ENCODE measurements at regions not wholly inside any gene's neighbourhood (a gene's known extent, or its start where the extent isn't known, plus 50 kb on each side); places are given as distances from the start of the nearest gene placed in this dataset.

DNA sequence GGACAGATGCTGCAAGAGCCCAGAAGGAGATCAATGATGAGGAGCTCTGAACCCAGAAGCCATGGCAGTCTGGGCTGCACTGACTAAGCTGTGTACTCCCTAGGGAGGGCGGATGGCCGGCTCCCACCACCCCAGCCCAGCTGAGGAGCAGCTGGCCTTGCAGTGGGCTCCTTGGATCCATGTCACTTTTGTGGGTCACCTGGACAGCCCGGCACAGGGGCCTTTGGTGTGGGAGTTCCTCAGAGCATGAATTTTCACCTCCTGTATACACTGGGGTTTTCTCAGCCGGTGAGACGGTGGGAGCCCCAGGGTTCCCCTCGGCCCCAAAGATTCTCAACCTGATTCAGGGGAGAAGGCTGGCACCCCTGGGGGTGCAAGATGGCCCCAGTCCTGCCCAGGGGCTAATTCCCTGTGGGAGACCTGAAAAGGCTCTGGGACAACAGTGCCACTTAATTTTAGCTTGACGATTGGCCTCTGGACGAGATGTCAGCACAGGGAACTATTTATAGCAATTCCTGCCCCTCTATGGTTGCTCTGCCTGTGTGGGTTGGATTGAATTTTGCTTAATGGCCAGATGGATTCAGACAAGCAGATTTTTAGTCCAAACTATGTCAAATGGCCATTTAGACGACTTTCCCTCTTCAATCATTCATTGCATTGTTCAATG is 121.6 kb upstream of the PMEPA1 start:
- H3K9ac ChIP-seq (ENCODE audit: low read length) = no peak overlapping the region
- WGBS (ENCODE audit: extremely low coverage, insufficient coverage, insufficient read length) = no CpG with 5 or more reads among the region's 9 CpGs

DNA sequence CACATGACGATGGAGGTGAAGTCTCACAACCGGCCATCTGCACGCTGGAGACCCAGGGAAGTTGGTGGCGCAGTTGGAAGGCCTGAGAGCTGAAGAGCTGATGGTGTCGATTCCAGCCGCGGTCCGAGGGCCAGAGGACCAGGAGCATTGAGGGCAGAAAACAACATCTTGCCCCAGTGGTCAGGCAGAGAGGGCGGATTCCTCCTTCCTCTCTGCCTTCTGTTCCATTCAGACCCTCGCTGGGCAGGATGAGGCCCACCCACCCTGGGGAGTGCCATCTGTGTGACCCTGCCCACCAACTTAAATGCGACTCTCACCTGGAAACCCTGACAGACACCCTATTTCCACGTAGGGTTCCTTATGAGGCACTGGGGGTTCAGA is 120.7 kb upstream of the PMEPA1 start:
- H2AFZ ChIP-seq (ENCODE audit: insufficient read depth, low read length, poor library complexity) = no peak overlapping the region

More for the DNA sequence above, 121.6 kb upstream of the PMEPA1 start:
- no peaks in the 10 kb centered on the region for H3K36me3 ChIP-seq (ENCODE audit: control insufficient read depth in 1 of 2, insufficient read depth in 2 of 2, low read length in 2 of 2)
- H2AK5ac ChIP-seq (ENCODE audit: low read length) = no peak overlapping the region
- H4K12ac ChIP-seq (ENCODE audit: low read depth, low read length) = no peak overlapping the region
- H3K9me3 ChIP-seq (ENCODE audit: insufficient read depth, low read depth, low read length) = no peaks in the 10 kb centered on the region
- H3K4ac ChIP-seq (ENCODE audit: low read depth, low read length) = no peak overlapping the region
- H3K27ac ChIP-seq (ENCODE audit: low read depth, low read length) = no peak overlapping the region
- no peak overlapping the region for H3K4me3 ChIP-seq (ENCODE audit: low read depth, low read length)
- no peak overlapping the region for H2BK120ac ChIP-seq (ENCODE audit: insufficient read depth, low read length, poor library complexity)
- H3K79me2 ChIP-seq (ENCODE audit: control insufficient read depth, insufficient read depth, low read length, poor library complexity) = no peaks in the 10 kb centered on the region
- no peak for DNase-seq
- H3K4me2 ChIP-seq (ENCODE audit: low read length) = no peak overlapping the region
- H4K8ac ChIP-seq (ENCODE audit: low read depth, low read length) = no peak overlapping the region
- no peak overlapping the region for H3K18ac ChIP-seq (ENCODE audit: low read length)
- H3K4me1 ChIP-seq (ENCODE audit: control insufficient read depth in 1 of 2, insufficient read depth in 2 of 2, low read length in 2 of 2) = peaks cover 0 to under 1% of the 10 kb centered on the region in 2 experiments
- H4K91ac ChIP-seq (ENCODE audit: low read depth, low read length) = no peak overlapping the region
- H3K23ac ChIP-seq (ENCODE audit: low read length) = no peak overlapping the region
- H2BK5ac ChIP-seq (ENCODE audit: low read depth, low read length, poor library complexity) = no peak overlapping the region
- H3K79me1 ChIP-seq (ENCODE audit: low read length) = no peaks in the 10 kb centered on the region
- no peak overlapping the region for H3K14ac ChIP-seq (ENCODE audit: low read length)
- no peak overlapping the region for H2AFZ ChIP-seq (ENCODE audit: insufficient read depth, low read length, poor library complexity)
- H3K27me3 ChIP-seq (ENCODE audit: insufficient read depth, low read length) = no peaks in the 10 kb centered on the region
- H2BK12ac ChIP-seq (ENCODE audit: low read length) = no peak overlapping the region

DNA sequence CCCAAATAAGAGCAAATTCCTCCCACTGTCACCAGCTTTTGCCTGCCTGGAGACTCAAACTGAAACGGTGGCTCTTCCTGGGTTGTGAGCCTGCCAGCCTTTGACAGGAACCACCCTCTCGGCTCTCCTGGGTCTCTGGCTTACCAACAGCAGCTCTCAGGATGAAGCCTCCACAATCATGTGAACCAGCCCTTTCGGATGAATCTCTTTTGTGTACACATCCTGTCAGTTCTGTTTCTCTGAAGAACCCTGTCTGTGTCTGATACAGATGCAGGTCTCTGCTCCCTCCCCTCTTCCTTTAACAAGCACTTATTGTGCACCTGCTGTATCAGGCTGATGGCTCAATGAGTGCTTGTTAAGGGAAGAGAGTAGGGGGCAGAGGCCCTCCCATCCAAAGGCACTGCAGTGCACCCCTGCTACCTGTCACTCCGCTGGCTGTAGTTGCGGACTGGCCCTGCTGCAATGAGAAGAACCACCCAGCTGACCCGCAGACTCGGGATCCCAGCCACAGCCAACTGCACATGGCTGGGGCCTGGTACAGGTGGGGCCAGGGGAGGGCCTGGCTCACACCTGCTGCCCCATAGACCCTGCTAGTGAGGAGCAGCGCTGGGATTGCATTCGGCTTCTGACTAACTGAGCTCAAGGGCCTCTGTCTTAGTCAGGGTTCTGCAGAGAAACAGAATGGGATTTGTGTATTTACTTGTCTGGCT is 120.1 kb upstream of the PMEPA1 start:
- no peak overlapping the region for H2AFZ ChIP-seq (ENCODE audit: insufficient read depth, low read length, poor library complexity)
- H4K12ac ChIP-seq (ENCODE audit: low read depth, low read length) = no peak overlapping the region
- no peak overlapping the region for H3K9ac ChIP-seq (ENCODE audit: low read length)
- no peak overlapping the region for H3K4me3 ChIP-seq (ENCODE audit: low read depth, low read length)
- H2BK5ac ChIP-seq (ENCODE audit: low read depth, low read length, poor library complexity) = no peak overlapping the region
- H3K4me1 ChIP-seq (ENCODE audit: control insufficient read depth in 1 of 2, insufficient read depth in 2 of 2, low read length in 2 of 2) = peaks cover 3 to 4% of the 10 kb centered on the region in 2 experiments
- H4K8ac ChIP-seq (ENCODE audit: low read depth, low read length) = no peak overlapping the region
- no peak overlapping the region for H3K27ac ChIP-seq (ENCODE audit: low read depth, low read length)
- no CpG with 5 or more reads among the region's 9 CpGs for WGBS (ENCODE audit: extremely low coverage, insufficient coverage, insufficient read length)
- no peak overlapping the region for H2AK5ac ChIP-seq (ENCODE audit: low read length)
- no peak overlapping the region for H3K4me2 ChIP-seq (ENCODE audit: low read length)
- no peak overlapping the region for H3K18ac ChIP-seq (ENCODE audit: low read length)
- H3K23ac ChIP-seq (ENCODE audit: low read length) = no peak overlapping the region
- H3K36me3 ChIP-seq (ENCODE audit: control insufficient read depth in 1 of 2, insufficient read depth in 2 of 2, low read length in 2 of 2) = no peaks in the 10 kb centered on the region
- H3K14ac ChIP-seq (ENCODE audit: low read length) = no peak overlapping the region
- no peaks in the 10 kb centered on the region for H3K9me3 ChIP-seq (ENCODE audit: insufficient read depth, low read depth, low read length)
- no peak overlapping the region for H4K91ac ChIP-seq (ENCODE audit: low read depth, low read length)
- DNase-seq = no peak
- H3K4ac ChIP-seq (ENCODE audit: low read depth, low read length) = no peak overlapping the region
- H3K27me3 ChIP-seq (ENCODE audit: insufficient read depth, low read length) = no peaks in the 10 kb centered on the region
- no peaks in the 10 kb centered on the region for H3K79me2 ChIP-seq (ENCODE audit: control insufficient read depth, insufficient read depth, low read length, poor library complexity)
- H2BK120ac ChIP-seq (ENCODE audit: insufficient read depth, low read length, poor library complexity) = no peak overlapping the region
- H2BK12ac ChIP-seq (ENCODE audit: low read length) = no peak overlapping the region
- no peaks in the 10 kb centered on the region for H3K79me1 ChIP-seq (ENCODE audit: low read length)

More for the DNA sequence above, 120.7 kb upstream of the PMEPA1 start:
- no peak for DNase-seq
- Histone ChIP-seq H3K14ac (ENCODE audit: low read length) (no peak overlapping the region), H3K79me1 (ENCODE audit: low read length) (no peaks in the 10 kb centered on the region), H3K4me1 (ENCODE audit: control insufficient read depth in 1 of 2, insufficient read depth in 2 of 2, low read length in 2 of 2) (peaks cover 3 to 4% of the 10 kb centered on the region in 2 experiments), H3K9ac (ENCODE audit: low read length) (no peak overlapping the region), H3K18ac (ENCODE audit: low read length) (no peak overlapping the region), H3K23ac (ENCODE audit: low read length) (no peak overlapping the region), H4K91ac (ENCODE audit: low read depth, low read length) (no peak overlapping the region), H2AK5ac (ENCODE audit: low read length) (no peak overlapping the region), H3K4ac (ENCODE audit: low read depth, low read length) (no peak overlapping the region), H4K12ac (ENCODE audit: low read depth, low read length) (no peak overlapping the region), H3K27ac (ENCODE audit: low read depth, low read length) (no peak overlapping the region), H2BK5ac (ENCODE audit: low read depth, low read length, poor library complexity) (no peak overlapping the region), H3K9me3 (ENCODE audit: insufficient read depth, low read depth, low read length) (no peaks in the 10 kb centered on the region), H3K4me3 (ENCODE audit: low read depth, low read length) (no peak overlapping the region), H4K8ac (ENCODE audit: low read depth, low read length) (no peak overlapping the region), H3K27me3 (ENCODE audit: insufficient read depth, low read length) (no peaks in the 10 kb centered on the region), H2BK12ac (ENCODE audit: low read length) (no peak overlapping the region), H3K79me2 (ENCODE audit: control insufficient read depth, insufficient read depth, low read length, poor library complexity) (no peaks in the 10 kb centered on the region), H3K4me2 (ENCODE audit: low read length) (no peak overlapping the region), H2BK120ac (ENCODE audit: insufficient read depth, low read length, poor library complexity) (no peak overlapping the region), H3K36me3 (ENCODE audit: control insufficient read depth in 1 of 2, insufficient read depth in 2 of 2, low read length in 2 of 2) (no peaks in the 10 kb centered on the region)
- WGBS (ENCODE audit: extremely low coverage, insufficient coverage, insufficient read length) = no CpG with 5 or more reads among the region's 12 CpGs

DNA sequence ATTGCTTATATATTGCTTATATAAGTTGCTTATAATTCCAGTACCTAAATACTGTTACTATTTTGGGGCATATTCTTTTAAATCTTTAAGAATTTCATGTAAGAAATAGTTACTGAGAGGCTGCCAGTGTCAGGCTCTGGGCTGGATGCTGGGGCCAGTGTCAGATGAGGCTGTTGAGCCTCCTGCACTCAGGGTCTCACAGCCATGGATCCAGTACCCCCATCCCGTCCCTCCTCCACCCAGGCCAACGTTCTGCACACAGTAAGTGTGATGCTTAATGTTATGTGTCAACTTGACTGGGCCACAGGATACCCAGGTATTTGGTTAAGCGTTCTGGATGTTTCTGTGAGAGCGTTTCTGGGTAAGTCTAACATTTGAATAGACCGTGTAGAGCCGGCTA is 119.5 kb upstream of the PMEPA1 start:
- H4K8ac ChIP-seq (ENCODE audit: low read depth, low read length) = no peak overlapping the region
- no peak overlapping the region for H3K27ac ChIP-seq (ENCODE audit: low read depth, low read length)
- H3K4me3 ChIP-seq (ENCODE audit: low read depth, low read length) = no peak overlapping the region
- H3K18ac ChIP-seq (ENCODE audit: low read length) = no peak overlapping the region
- H2BK120ac ChIP-seq (ENCODE audit: insufficient read depth, low read length, poor library complexity) = no peak overlapping the region
- no peak overlapping the region for H4K91ac ChIP-seq (ENCODE audit: low read depth, low read length)
- H2AFZ ChIP-seq (ENCODE audit: insufficient read depth, low read length, poor library complexity) = no peak overlapping the region
- no peaks in the 10 kb centered on the region for H3K27me3 ChIP-seq (ENCODE audit: insufficient read depth, low read length)
- no CpG with 5 or more reads among the region's 6 CpGs for WGBS (ENCODE audit: extremely low coverage, insufficient coverage, insufficient read length)
- H3K14ac ChIP-seq (ENCODE audit: low read length) = no peak overlapping the region
- no peak overlapping the region for H3K4me2 ChIP-seq (ENCODE audit: low read length)
- H2BK12ac ChIP-seq (ENCODE audit: low read length) = no peak overlapping the region
- H3K79me2 ChIP-seq (ENCODE audit: control insufficient read depth, insufficient read depth, low read length, poor library complexity) = no peaks in the 10 kb centered on the region
- no peaks in the 10 kb centered on the region for H3K79me1 ChIP-seq (ENCODE audit: low read length)
- DNase-seq = no peak
- H3K9me3 ChIP-seq (ENCODE audit: insufficient read depth, low read depth, low read length) = no peaks in the 10 kb centered on the region
- H2AK5ac ChIP-seq (ENCODE audit: low read length) = no peak overlapping the region
- no peak overlapping the region for H3K23ac ChIP-seq (ENCODE audit: low read length)
- H3K4me1 ChIP-seq (ENCODE audit: control insufficient read depth in 1 of 2, insufficient read depth in 2 of 2, low read length in 2 of 2) = peaks cover 3 to 4% of the 10 kb centered on the region in 2 experiments
- H3K36me3 ChIP-seq (ENCODE audit: control insufficient read depth in 1 of 2, insufficient read depth in 2 of 2, low read length in 2 of 2) = no peaks in the 10 kb centered on the region
- no peak overlapping the region for H3K4ac ChIP-seq (ENCODE audit: low read depth, low read length)
- H3K9ac ChIP-seq (ENCODE audit: low read length) = no peak overlapping the region
- no peak overlapping the region for H4K12ac ChIP-seq (ENCODE audit: low read depth, low read length)
- no peak overlapping the region for H2BK5ac ChIP-seq (ENCODE audit: low read depth, low read length, poor library complexity)
